CD4-positive, alpha-beta T cell (primary cell): ENCODE measurements at regions not wholly inside any gene's neighbourhood (a gene's known extent, or its start where the extent isn't known, plus 50 kb on each side); places are given as distances from the start of the nearest gene placed in this dataset.

Experiments used
- ATAC-seq: fragments of 200-7000 bp; cut with Tn5 transposase; one replicate; pipeline ENCODE4 v1.10.0; 2022; ENCODE audit warnings: mild to moderate bottlenecking; ENCODE audit not compliant: poor library complexity
- CTCF ChIA-PET: fragments of 350-600 bp; sonication (Branson Sonifier 250); formaldehyde crosslinking; loops from one replicate; lab custom pipeline; 2021; ENCODE audit warnings: antibody characterized with exemption, inconsistent platforms; lab: Charles Lee
- POLR2A ChIA-PET: fragments of 350-600 bp; sonication (Branson Sonifier 250); formaldehyde crosslinking; loops from one replicate; lab custom pipeline; 2021; ENCODE audit warnings: antibody characterized with exemption, inconsistent platforms; lab: Charles Lee
- DNase-seq, 14 experiments: peaks; one replicate each; pipeline ENCODE4 v3.0.0-alpha.2; 2013 to 2020; ENCODE audit warnings: mixed read lengths in 2 of 14
- H3K27ac ChIP-seq, 2 donors: one replicate each; pipeline versions ENCODE4 v1.5.1 to v1.7.0; 2013; ENCODE audit warnings: low read length in 2 of 2, low read depth in 1 of 2, mild to moderate bottlenecking in 1 of 2
- H3K27me3 ChIP-seq, 2 experiments: 1 replicate in 1 of 2; 2 replicates in 1 of 2; pipeline versions ENCODE4 v1.6.1 to v1.7.0; 2013; ENCODE audit warnings: low read length in 2 of 2, control low read depth in 1 of 2, mild to moderate bottlenecking in 1 of 2, moderate library complexity in 1 of 2; ENCODE audit not compliant: insufficient read depth in 2 of 2, control insufficient read depth in 1 of 2
- H3K36me3 ChIP-seq: one replicate; pipeline ENCODE4 v1.6.1; 2013; ENCODE audit warnings: low read length, control low read depth; ENCODE audit not compliant: insufficient read depth
- H3K4me1 ChIP-seq: one replicate; pipeline ENCODE4 v1.6.1; 2013; ENCODE audit warnings: low read length, control low read depth; ENCODE audit not compliant: insufficient read depth
- H3K4me3 ChIP-seq: one replicate; pipeline ENCODE4 v1.5.1; 2013; ENCODE audit warnings: mild to moderate bottlenecking, low read length, moderate library complexity
- H3K9me3 ChIP-seq, 2 experiments: 1 replicate in 1 of 2; 2 replicates in 1 of 2; pipeline versions ENCODE4 v1.6.1 to v1.7.0; 2013; ENCODE audit warnings: low read length in 2 of 2, mild to moderate bottlenecking in 2 of 2, control low read depth in 1 of 2, moderate library complexity in 1 of 2; ENCODE audit not compliant: control insufficient read depth in 1 of 2, insufficient read depth in 1 of 2
- H3K27ac Mint-ChIP-seq: one replicate; pipeline ENCODE4 v1.8.0; 2020; ENCODE audit warnings: mixed read lengths
- H3K27me3 Mint-ChIP-seq: one replicate; pipeline ENCODE4 v1.8.0; 2021; ENCODE audit warnings: mixed read lengths
- H3K36me3 Mint-ChIP-seq: one replicate; pipeline ENCODE4 v1.8.0; 2021; ENCODE audit warnings: low read depth, mixed read lengths
- H3K4me1 Mint-ChIP-seq: one replicate; pipeline ENCODE4 v1.8.0; 2021; ENCODE audit warnings: low read depth, mixed read lengths
- H3K4me3 Mint-ChIP-seq: one replicate; pipeline ENCODE4 v1.8.0; 2020; ENCODE audit warnings: mild to moderate bottlenecking, mixed read lengths
- H3K9me3 Mint-ChIP-seq: one replicate; pipeline ENCODE4 v1.8.0; 2020; ENCODE audit warnings: mixed read lengths
- CTCF ChIP-seq: fragments of 200-600 bp; IDR thresholded peaks from one replicate; pipeline ENCODE4 v1.8.0; 2022; ENCODE audit warnings: antibody characterized with exemption, mild to moderate bottlenecking
- intact Hi-C, 2 experiments: fragments of 100-400 bp; cut with DNase I in 1 of 2; cut with micrococcal nuclease in 1 of 2; formaldehyde crosslinking; loops; one replicate each; pipeline versions ENCODE4 v1.15.1 to v1.9.0; 2023 to 2025; cut with DNase I, micrococcal nuclease

GRCh38 chr2:205929246-205929942 is 156.6 kb downstream of the INO80D start:
- no peak for TF ChIP-seq CTCF

GRCh38 chr2:205925373-205926337 is 160.3 kb downstream of the INO80D start:
- Mint-ChIP-seq H3K27me3 (peaks cover 68% of the 10 kb centered on the region), H3K9me3 (no peaks in the 10 kb centered on the region), H3K36me3 (no peaks in the 10 kb centered on the region), H3K27ac (no peak overlapping the region), H3K4me3 (no peak overlapping the region), H3K4me1 (peaks cover 10% of the 10 kb centered on the region)
- ChIA-PET CTCF (interaction anchor here (0.6 to 1.0 kb wide), 4 partner anchors 10 to 1817 kb away, joined by 3 to 9 read pairs (median 6); no protein-coding TSS in a partner anchor), POLR2A (no interaction called here)
- Histone ChIP-seq H3K27ac (no peak overlapping the region), H3K27me3 (peaks cover 20 to 26% of the 10 kb centered on the region in 2 experiments), H3K9me3 (no peaks in the 10 kb centered on the region), H3K36me3 (no peaks in the 10 kb centered on the region), H3K4me1 (peaks cover 9% of the 10 kb centered on the region), H3K4me3 (no peak overlapping the region)
- peak; percentile 46 to 80 (median 59) for DNase-seq
- TF ChIP-seq CTCF = peak; percentile 74
- intact Hi-C loops = loop anchor here (1.0 to 10.0 kb wide), 9 partner anchors 158 to 1821 kb away; no protein-coding TSS in a partner anchor
- peak; percentile 76 for ATAC-seq

More at GRCh38 chr2:205929246-205929942, 156.6 kb downstream of the INO80D start:
- POLR2A ChIA-PET = no interaction called here
- no peaks in the 10 kb centered on the region for H3K36me3 ChIP-seq
- ATAC-seq = no peak
- H3K4me1 ChIP-seq = peaks cover 9% of the 10 kb centered on the region
- no peaks in the 10 kb centered on the region for H3K9me3 ChIP-seq
- CTCF ChIA-PET = no interaction called here
- no peak for DNase-seq
- Mint-ChIP-seq H3K36me3 (no peaks in the 10 kb centered on the region), H3K27me3 (peaks cover 75% of the 10 kb centered on the region), H3K4me1 (peaks cover 10% of the 10 kb centered on the region), H3K4me3 (no peak overlapping the region), H3K27ac (no peak overlapping the region), H3K9me3 (no peaks in the 10 kb centered on the region)
- H3K4me3 ChIP-seq = no peak overlapping the region
- H3K27me3 ChIP-seq = peaks cover 20 to 26% of the 10 kb centered on the region in 2 experiments
- intact Hi-C loops = loop anchor here (5.0 to 10.0 kb wide), 4 partner anchors 162 to 1825 kb away; no protein-coding TSS in a partner anchor
- H3K27ac ChIP-seq = no peak overlapping the region

GRCh38 chr2:205924676-205925075 is 161.3 kb downstream of the INO80D start:
- DNase-seq (no peak), ATAC-seq (no peak)
- ChIA-PET CTCF (interaction anchor here (0.7 kb wide), 1 partner anchor 921 kb away, joined by 3 read pairs; no protein-coding TSS in a partner anchor), POLR2A (no interaction called here)
- H3K27me3 Mint-ChIP-seq = peaks cover 66% of the 10 kb centered on the region
- no peaks in the 10 kb centered on the region for H3K9me3 Mint-ChIP-seq
- Histone ChIP-seq H3K27me3 (peaks cover 20 to 26% of the 10 kb centered on the region in 2 experiments), H3K4me3 (no peak overlapping the region), H3K36me3 (no peaks in the 10 kb centered on the region), H3K4me1 (peaks cover 9% of the 10 kb centered on the region), H3K27ac (no peak overlapping the region), H3K9me3 (no peaks in the 10 kb centered on the region)
- no peaks in the 10 kb centered on the region for H3K36me3 Mint-ChIP-seq
- H3K4me3 Mint-ChIP-seq = no peak overlapping the region
- no peak overlapping the region for H3K27ac Mint-ChIP-seq
- peaks cover 10% of the 10 kb centered on the region for H3K4me1 Mint-ChIP-seq
- TF ChIP-seq CTCF = no peak
- intact Hi-C loops = loop anchor here (1.0 to 10.0 kb wide), 7 partner anchors 157 to 1820 kb away; no protein-coding TSS in a partner anchor
